Hepatocyte (in vitro differentiated cells): ENCODE measurements at regions not wholly inside any gene's neighbourhood (a gene's known extent, or its start where the extent isn't known, plus 50 kb on each side); places are given as distances from the start of the nearest gene placed in this dataset.
A peak's percentile ranks its signal among the peaks of the same experiment; 100 is the strongest.

ENCODE experiments used
- CTCF ChIP-seq: fragments of 200-600 bp; sonication (generic); IDR thresholded peaks from 2 replicates; pipeline ENCODE4 v1.5.1; 2016; ENCODE audit warnings: antibody characterized with exemption, mild to moderate bottlenecking; ENCODE audit not compliant: poor library complexity
- EZH2 ChIP-seq: fragments of 200-600 bp; sonication (generic); IDR thresholded peaks from 2 replicates; pipeline ENCODE4 v1.6.1; 2016; ENCODE audit warnings: antibody characterized with exemption, mild to moderate bottlenecking, borderline replicate concordance
- EZH2phosphoT487 ChIP-seq: fragments of 200-600 bp; sonication (generic); IDR thresholded peaks from one replicate; pipeline ENCODE4 v1.6.1; 2018; ENCODE audit warnings: antibody characterized with exemption, mild to moderate bottlenecking, low read depth, moderate library complexity; ENCODE audit not compliant: unreplicated experiment, severe bottlenecking

DNA sequence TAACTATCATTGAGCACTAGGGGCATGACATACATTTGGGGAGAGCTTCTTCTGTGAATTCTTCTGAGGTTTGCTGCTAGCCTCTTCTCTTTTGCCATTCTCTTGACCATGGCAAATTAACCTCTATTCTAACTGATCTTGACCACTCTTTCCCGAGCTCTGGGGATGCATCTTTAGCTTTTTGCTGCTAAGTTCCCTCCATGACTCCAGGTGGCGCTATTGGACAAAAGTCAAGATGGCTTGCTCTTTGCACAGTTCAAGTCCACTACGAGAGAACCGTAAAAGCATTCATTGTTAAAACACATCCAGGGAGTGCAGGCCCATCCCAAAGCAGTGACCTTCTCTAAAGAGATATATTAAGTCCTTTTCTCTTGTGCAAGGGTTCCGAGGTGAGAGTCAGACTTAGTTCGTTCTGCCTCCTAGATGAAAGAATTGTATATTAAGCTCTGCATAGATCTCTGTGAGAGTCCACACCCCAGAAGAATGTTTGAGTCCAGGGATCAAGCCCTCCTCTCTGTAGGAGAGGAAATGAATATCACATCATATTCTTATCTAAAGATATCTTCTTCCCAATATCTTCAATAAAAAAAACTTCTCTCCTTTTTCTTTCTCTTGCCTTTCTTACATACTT, 1152.9 kb upstream of the CDH6 start:
- TF ChIP-seq CTCF (peak; percentile 74), EZH2 (no peak), EZH2phosphoT487 (no peak)
